ENCODE measurements at regions not wholly inside any gene's neighbourhood (a gene's known extent, or its start where the extent isn't known, plus 50 kb on each side); places are given as distances from the start of the nearest gene placed in this dataset.

DNA sequence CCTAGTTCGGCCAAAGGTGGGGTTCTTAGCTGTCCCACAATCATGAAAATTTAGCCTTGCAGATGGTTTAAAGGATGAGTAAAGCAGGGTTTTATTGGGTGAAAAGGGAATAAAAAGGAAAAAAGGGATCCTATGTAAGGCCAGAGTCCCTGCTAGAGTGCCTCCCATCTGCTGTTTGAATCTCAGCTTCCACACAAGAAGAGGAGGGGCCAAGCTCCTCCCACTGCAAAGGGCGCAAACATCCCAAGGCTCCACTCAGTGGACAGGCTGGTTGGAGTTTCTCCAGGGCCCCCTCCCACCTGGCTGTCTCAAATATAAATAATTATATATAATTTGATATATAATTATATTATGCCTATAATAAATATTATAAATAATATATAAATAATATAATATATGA is 1272.1 kb upstream of the PCDH20 start:
- Histone ChIP-seq H3K9me3 (ENCODE audit: control insufficient read depth, low read length) (no peaks in the 10 kb centered on the region), H3K27ac (ENCODE audit: low read length) (no peak overlapping the region), H3K4me1 (ENCODE audit: control insufficient read depth, insufficient read depth, low read length) (no peaks in the 10 kb centered on the region), H3K4me3 (ENCODE audit: low read length) (no peak overlapping the region), H3K27me3 (ENCODE audit: control insufficient read depth, insufficient read depth) (no peaks in the 10 kb centered on the region)
- ATAC-seq: no peak
- intact Hi-C loops (cut with DNase I): no loop called here
- WGBS: 97% methylated on average over 2 of the region's 2 CpGs
- DNase-seq: no peak

DNA sequence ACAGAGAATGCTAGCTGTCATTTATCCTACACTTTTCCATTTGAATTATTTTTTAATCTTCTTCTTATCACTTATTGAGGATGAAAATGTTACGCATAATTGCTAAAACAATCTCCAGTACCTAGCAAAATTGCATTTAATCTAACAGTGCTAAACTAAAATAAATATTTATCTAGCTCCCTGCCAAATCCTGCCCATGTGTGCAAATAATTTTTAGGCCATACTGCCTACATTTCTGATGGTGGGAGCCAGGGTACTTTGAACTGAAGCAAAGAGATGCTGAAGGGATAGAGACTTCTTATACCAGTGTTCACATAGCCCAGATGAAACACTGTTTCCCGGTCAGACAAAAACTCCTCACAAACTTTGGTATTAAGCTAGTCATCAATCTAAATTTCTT is 1268.7 kb upstream of the PCDH20 start:
- ATAC-seq (no peak), DNase-seq (no peak)
- intact Hi-C loops (cut with DNase I): no loop called here
- H3K27me3 ChIP-seq (ENCODE audit: control insufficient read depth, insufficient read depth): no peaks in the 10 kb centered on the region
- no peak overlapping the region for H3K27ac ChIP-seq (ENCODE audit: low read length)
- 77% methylated on average over 2 of the region's 2 CpGs for WGBS
- no peak overlapping the region for H3K4me3 ChIP-seq (ENCODE audit: low read length)
- no peaks in the 10 kb centered on the region for H3K4me1 ChIP-seq (ENCODE audit: control insufficient read depth, insufficient read depth, low read length)
- no peaks in the 10 kb centered on the region for H3K9me3 ChIP-seq (ENCODE audit: control insufficient read depth, low read length)

DNA sequence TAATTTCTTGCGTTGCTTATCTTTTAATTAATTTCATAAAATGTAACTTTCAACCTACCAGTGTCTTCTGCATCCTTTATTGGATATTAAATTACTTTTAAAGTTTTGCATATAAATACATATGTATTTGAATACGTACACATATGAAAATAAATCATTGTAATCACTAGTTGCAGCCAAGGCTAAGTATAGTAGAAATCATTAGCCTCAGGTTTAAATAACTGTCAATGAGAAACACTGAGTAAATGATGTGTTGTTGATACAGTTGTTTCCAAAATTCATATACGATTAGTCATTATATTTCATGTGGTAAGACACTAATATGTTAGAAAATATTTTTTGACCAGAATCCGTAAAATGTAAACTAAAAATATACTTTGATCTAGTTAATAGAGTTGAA is 1267.1 kb upstream of the PCDH20 start:
- no peak for DNase-seq
- no peaks in the 10 kb centered on the region for H3K27me3 ChIP-seq (ENCODE audit: control insufficient read depth, insufficient read depth)
- intact Hi-C loops (cut with DNase I): no loop called here
- no peak overlapping the region for H3K27ac ChIP-seq (ENCODE audit: low read length)
- WGBS: 85% methylated on average over 4 of the region's 4 CpGs
- no peak for ATAC-seq
- no peaks in the 10 kb centered on the region for H3K4me1 ChIP-seq (ENCODE audit: control insufficient read depth, insufficient read depth, low read length)
- no peak overlapping the region for H3K4me3 ChIP-seq (ENCODE audit: low read length)
- no peaks in the 10 kb centered on the region for H3K9me3 ChIP-seq (ENCODE audit: control insufficient read depth, low read length)

DNA sequence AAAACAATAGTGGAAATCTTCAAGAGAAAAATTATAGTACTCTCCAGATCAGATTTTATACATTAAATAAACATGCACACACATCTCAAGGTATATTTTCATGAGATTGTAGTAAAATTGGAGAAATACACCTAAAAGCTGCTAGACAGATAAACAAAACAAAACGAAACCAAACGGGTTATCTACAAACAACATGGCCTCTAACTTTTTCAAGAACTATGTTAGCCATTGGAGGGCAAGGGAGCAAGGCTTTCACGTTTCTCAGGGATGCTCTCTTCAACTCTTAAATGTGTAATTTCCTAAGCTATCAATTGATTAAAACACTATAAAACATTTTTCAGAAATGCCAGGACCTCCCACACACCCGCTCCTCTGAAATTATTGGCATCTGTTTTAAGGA is 1262.4 kb upstream of the PCDH20 start:
- Histone ChIP-seq H3K9me3 (ENCODE audit: control insufficient read depth, low read length) (no peaks in the 10 kb centered on the region), H3K4me1 (ENCODE audit: control insufficient read depth, insufficient read depth, low read length) (no peaks in the 10 kb centered on the region), H3K4me3 (ENCODE audit: low read length) (no peak overlapping the region), H3K27me3 (ENCODE audit: control insufficient read depth, insufficient read depth) (no peaks in the 10 kb centered on the region), H3K27ac (ENCODE audit: low read length) (no peak overlapping the region)
- no peak for ATAC-seq
- intact Hi-C loops (cut with DNase I): no loop called here
- WGBS: 65% methylated on average over 4 of the region's 4 CpGs
- DNase-seq: no peak

DNA sequence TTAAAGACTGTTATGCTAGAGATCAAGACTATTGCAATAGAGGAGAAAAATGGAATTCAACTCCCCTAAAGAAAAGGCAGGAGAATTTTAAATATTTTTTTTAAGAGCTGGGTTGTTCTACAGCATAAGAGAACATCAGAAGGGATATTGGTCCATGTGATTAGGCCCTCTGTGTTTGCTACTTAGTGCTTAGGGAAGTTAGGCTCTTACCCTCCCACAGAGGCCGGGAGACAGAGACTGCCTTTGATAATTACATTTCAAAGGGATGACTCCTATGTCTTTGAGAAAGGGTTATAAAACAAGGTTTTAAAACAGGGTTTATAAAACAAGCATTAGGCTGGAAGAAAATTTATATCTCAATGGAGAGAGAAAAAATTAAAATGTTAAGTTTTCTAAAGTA is 1248.1 kb upstream of the PCDH20 start:
- H3K9me3 ChIP-seq (ENCODE audit: control insufficient read depth, low read length): no peaks in the 10 kb centered on the region
- no peak for ATAC-seq
- H3K4me3 ChIP-seq (ENCODE audit: low read length): no peak overlapping the region
- H3K27ac ChIP-seq (ENCODE audit: low read length): no peak overlapping the region
- 73% methylated on average over 1 of the region's 1 CpG for WGBS
- no peaks in the 10 kb centered on the region for H3K27me3 ChIP-seq (ENCODE audit: control insufficient read depth, insufficient read depth)
- H3K4me1 ChIP-seq (ENCODE audit: control insufficient read depth, insufficient read depth, low read length): no peaks in the 10 kb centered on the region
- DNase-seq: no peak
- intact Hi-C loops (cut with DNase I): no loop called here

DNA sequence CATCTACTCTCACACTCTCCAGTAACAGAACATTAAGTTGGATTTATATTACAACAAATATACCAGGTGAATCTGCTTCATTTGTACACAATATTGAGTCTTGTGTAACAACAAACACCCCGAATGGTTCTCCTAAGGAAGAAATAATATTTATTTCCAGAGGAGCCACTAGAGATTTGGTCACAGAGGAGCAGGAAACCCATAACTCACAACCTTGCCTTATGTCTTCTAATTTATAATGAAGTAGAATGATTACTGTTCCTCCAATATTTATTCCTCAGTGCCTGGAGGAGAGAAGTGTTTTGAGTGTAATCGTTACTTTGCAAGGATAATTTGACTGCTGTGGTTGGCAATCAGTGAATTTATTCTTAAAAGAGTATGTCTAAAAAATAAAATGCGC is 1243.7 kb upstream of the PCDH20 start:
- Histone ChIP-seq H3K27me3 (ENCODE audit: control insufficient read depth, insufficient read depth) (no peaks in the 10 kb centered on the region), H3K4me3 (ENCODE audit: low read length) (no peak overlapping the region), H3K4me1 (ENCODE audit: control insufficient read depth, insufficient read depth, low read length) (no peaks in the 10 kb centered on the region), H3K27ac (ENCODE audit: low read length) (no peak overlapping the region), H3K9me3 (ENCODE audit: control insufficient read depth, low read length) (no peaks in the 10 kb centered on the region)
- intact Hi-C loops (cut with DNase I): no loop called here
- ATAC-seq (no peak), DNase-seq (no peak)
- 53% methylated on average over 3 of the region's 3 CpGs for WGBS

DNA sequence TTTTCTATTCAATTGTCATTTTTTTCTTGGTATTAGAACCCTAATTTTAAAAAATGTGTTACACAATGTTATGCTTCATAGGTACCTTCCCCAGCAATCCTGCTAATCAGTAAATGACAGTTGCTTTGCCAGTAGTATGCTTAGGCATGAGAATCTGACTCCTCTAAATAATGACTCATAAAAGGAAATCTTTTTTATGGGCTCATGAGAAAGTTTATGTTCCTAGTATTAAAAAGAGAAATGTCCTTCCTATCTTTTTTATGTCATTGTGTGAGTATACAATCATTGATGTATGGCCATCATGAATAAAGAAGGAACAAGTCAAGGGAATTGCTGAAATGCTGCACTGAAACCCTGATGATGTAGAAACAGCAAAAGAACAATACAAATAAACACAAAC is 1237.7 kb upstream of the PCDH20 start:
- no peaks in the 10 kb centered on the region for H3K27me3 ChIP-seq (ENCODE audit: control insufficient read depth, insufficient read depth)
- DNase-seq (no peak), ATAC-seq (no peak)
- no peak overlapping the region for H3K27ac ChIP-seq (ENCODE audit: low read length)
- intact Hi-C loops (cut with DNase I): no loop called here
- H3K9me3 ChIP-seq (ENCODE audit: control insufficient read depth, low read length): no peaks in the 10 kb centered on the region
- H3K4me3 ChIP-seq (ENCODE audit: low read length): no peak overlapping the region
- no peaks in the 10 kb centered on the region for H3K4me1 ChIP-seq (ENCODE audit: control insufficient read depth, insufficient read depth, low read length)

DNA sequence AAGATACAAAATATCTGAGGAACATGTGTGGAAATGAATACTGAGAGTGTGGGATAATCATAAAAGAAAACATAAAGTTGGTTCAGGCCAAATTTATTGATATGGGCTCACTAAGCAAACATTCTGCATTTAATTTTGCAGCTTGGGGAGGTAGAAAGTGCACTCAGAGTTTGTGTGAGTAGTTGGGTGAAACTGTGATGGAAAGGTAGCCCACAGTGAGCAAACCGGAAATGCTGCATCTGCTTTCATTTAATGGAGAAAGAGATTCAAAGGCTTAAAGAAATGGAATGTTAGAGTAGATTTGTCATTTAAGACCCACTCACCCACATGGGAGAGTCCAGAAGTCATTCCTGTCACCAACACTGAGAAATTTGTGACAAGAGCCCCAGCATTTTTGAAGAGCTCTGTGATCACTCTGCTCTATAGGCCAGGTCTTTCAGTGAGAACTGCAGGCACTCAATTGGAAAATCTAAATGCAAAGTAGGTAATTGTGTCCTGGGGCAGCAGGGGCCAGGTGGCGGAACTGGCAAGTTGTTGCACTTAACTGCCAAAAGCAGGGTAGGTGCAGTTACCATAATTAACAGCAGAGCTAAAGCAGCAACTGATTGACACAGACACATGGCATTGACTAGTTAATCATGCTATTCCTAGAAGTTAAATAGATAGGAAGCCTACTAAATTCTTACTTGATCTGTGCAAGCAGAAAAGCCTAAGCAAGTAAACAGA is 1228.3 kb upstream of the PCDH20 start:
- intact Hi-C loops (cut with DNase I): no loop called here
- DNase-seq (no peak), ATAC-seq (no peak)
- Histone ChIP-seq H3K9me3 (ENCODE audit: control insufficient read depth, low read length) (no peaks in the 10 kb centered on the region), H3K27me3 (ENCODE audit: control insufficient read depth, insufficient read depth) (no peaks in the 10 kb centered on the region), H3K4me3 (ENCODE audit: low read length) (no peak overlapping the region), H3K27ac (ENCODE audit: low read length) (no peak overlapping the region), H3K4me1 (ENCODE audit: control insufficient read depth, insufficient read depth, low read length) (no peaks in the 10 kb centered on the region)
- WGBS: 77% methylated on average over 2 of the region's 2 CpGs

DNA sequence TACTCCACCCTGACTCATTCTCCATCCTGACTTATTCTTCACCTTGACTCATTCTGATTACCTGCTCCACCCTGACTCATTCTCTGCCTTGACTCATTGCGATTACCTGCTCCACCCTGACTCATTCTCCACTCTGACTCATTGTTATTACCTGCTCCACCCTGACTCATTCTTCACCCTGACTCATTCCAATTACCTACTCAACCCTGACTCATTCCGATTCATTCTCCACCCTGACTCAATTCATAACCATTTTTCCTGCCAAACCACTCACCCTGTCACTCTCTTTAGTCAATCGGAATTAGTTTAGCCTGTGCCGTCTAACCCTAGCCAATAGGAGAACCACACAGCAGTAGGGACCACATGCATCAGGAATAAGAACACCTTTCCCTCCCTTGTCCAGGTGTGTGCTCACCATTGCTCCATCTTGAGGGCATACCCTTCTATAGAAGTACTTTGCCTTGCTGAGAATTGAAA is 1227.4 kb upstream of the PCDH20 start:
- H3K27ac ChIP-seq (ENCODE audit: low read length): no peak overlapping the region
- 90% methylated on average over 4 of the region's 4 CpGs for WGBS
- DNase-seq: no peak
- ATAC-seq: no peak
- no peaks in the 10 kb centered on the region for H3K9me3 ChIP-seq (ENCODE audit: control insufficient read depth, low read length)
- intact Hi-C loops (cut with DNase I): no loop called here
- H3K4me3 ChIP-seq (ENCODE audit: low read length): no peak overlapping the region
- H3K4me1 ChIP-seq (ENCODE audit: control insufficient read depth, insufficient read depth, low read length): no peaks in the 10 kb centered on the region
- H3K27me3 ChIP-seq (ENCODE audit: control insufficient read depth, insufficient read depth): no peaks in the 10 kb centered on the region

DNA sequence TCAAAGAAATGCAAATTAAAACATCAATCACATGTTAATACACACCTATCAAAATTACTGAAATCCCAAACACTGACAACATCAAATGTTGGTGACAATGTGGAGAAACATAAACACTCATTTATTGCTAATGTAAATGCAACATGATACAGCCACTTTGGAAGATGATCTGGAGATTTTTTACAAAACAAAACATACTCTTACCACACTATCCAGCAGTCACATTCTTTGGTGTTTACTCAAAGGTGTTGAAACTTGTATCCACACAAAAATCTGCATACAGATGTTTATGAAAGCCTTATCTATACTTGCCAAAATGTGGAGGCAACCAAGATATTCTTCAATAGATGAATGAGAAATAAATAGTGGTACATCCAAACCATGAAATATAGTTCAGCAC is 1219.5 kb upstream of the PCDH20 start:
- ATAC-seq: no peak
- H3K4me1 ChIP-seq (ENCODE audit: control insufficient read depth, insufficient read depth, low read length): no peaks in the 10 kb centered on the region
- no peak overlapping the region for H3K4me3 ChIP-seq (ENCODE audit: low read length)
- no peak overlapping the region for H3K27ac ChIP-seq (ENCODE audit: low read length)
- no peaks in the 10 kb centered on the region for H3K9me3 ChIP-seq (ENCODE audit: control insufficient read depth, low read length)
- no peaks in the 10 kb centered on the region for H3K27me3 ChIP-seq (ENCODE audit: control insufficient read depth, insufficient read depth)
- no peak for DNase-seq
- intact Hi-C loops (cut with DNase I): no loop called here

DNA sequence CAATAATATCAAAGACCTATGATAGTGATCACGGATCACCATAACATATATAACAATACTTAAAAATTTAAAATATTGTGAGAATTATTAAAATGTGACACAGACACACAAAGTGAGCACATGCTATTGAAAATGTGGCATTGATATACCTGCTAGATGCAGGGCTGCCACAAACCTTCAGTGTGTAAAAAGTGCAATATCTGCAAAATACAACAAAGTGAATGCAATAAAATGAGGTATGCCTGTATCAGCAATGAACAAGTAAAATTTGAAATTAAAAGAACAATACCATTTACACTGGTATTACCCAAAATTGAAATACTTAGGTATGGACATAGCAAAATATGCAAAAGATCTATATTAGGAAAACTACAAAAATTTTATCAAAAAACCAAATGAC is 1217.8 kb upstream of the PCDH20 start:
- Histone ChIP-seq H3K4me3 (ENCODE audit: low read length) (no peak overlapping the region), H3K9me3 (ENCODE audit: control insufficient read depth, low read length) (no peaks in the 10 kb centered on the region), H3K4me1 (ENCODE audit: control insufficient read depth, insufficient read depth, low read length) (no peaks in the 10 kb centered on the region), H3K27ac (ENCODE audit: low read length) (no peak overlapping the region), H3K27me3 (ENCODE audit: control insufficient read depth, insufficient read depth) (no peaks in the 10 kb centered on the region)
- intact Hi-C loops (cut with DNase I): no loop called here
- ATAC-seq (no peak), DNase-seq (no peak)
- WGBS: 83% methylated on average over 1 of the region's 1 CpG

DNA sequence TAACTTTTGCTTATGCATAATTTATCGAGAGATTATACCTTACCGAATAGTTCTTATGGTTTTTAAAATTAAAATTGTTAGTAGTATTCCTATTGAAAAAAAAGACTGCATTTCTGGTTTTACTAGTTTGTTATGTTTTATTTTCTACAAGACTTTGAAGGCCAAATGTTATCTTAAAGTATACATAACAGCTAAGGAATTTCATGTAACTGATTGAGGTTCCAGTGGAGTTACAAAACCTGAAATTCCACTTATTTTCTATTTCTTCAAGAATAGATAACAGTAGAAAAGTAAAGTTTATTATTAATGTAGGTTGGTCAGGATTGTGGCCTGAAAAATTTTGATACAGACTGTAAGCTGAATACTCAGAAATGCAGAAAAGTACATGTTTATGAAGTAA is 1216.0 kb upstream of the PCDH20 start:
- intact Hi-C loops (cut with DNase I): no loop called here
- Histone ChIP-seq H3K4me3 (ENCODE audit: low read length) (no peak overlapping the region), H3K27ac (ENCODE audit: low read length) (no peak overlapping the region), H3K27me3 (ENCODE audit: control insufficient read depth, insufficient read depth) (no peaks in the 10 kb centered on the region), H3K4me1 (ENCODE audit: control insufficient read depth, insufficient read depth, low read length) (no peaks in the 10 kb centered on the region), H3K9me3 (ENCODE audit: control insufficient read depth, low read length) (no peaks in the 10 kb centered on the region)
- 92% methylated on average over 2 of the region's 2 CpGs for WGBS
- no peak for DNase-seq
- no peak for ATAC-seq
